ENCODE measurements at regions not wholly inside any gene's neighbourhood (a gene's known extent, or its start where the extent isn't known, plus 50 kb on each side); places are given as distances from the start of the nearest gene placed in this dataset.

DNA sequence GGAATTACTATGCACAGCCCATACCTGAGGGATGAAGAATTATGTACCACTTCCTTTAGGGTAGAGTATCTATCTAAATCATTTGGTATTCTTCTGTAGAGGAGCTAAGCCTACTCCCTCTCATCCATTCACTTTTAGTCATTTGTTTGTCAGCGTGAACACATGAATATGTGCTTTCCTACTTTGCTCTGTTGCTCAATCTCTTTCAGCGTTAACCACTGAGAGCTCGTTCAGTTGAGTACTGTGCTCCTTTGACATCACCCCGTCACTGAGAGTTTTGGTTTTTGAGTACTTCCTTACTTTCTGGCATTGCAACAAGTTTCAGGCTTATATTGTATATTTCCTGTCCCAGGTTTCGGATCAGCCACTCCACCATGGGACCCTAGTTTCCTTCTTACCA, 700.6 kb downstream of the NLGN4X start:
- no peak overlapping the region for H3K9ac ChIP-seq (ENCODE audit: extremely low read depth, low read length, poor library complexity, severe bottlenecking)
- H3K9me3 ChIP-seq (ENCODE audit: control insufficient read depth, low read length): no peaks in the 10 kb centered on the region
- H3K4me3 ChIP-seq (ENCODE audit: low read length): no peak overlapping the region
- no peak overlapping the region for H3K27ac Mint-ChIP-seq
- 93 to 100% methylated on average over 3 to 5 of the region's 5 CpGs for WGBS, 2 experiments (ENCODE audit: insufficient coverage in 1 of 2, insufficient read length in 1 of 2)
- H3K27me3 Mint-ChIP-seq (ENCODE audit: insufficient read depth): no peaks in the 10 kb centered on the region
- H3K36me3 Mint-ChIP-seq (ENCODE audit: low read depth): no peaks in the 10 kb centered on the region
- H3K4me1 ChIP-seq (ENCODE audit: control insufficient read depth, insufficient read depth, low read length): no peaks in the 10 kb centered on the region
- no peaks in the 10 kb centered on the region for H3K4me1 Mint-ChIP-seq
- no peak overlapping the region for H3K4me3 Mint-ChIP-seq
- no peaks in the 10 kb centered on the region for H3K9me3 Mint-ChIP-seq
- no peaks in the 10 kb centered on the region for H3K27me3 ChIP-seq (ENCODE audit: control insufficient read depth, insufficient read depth, low read length, poor library complexity, severe bottlenecking)
- H3K27ac ChIP-seq (ENCODE audit: low read depth, low read length): no peak overlapping the region
- no peak for DNase-seq
- H3K36me3 ChIP-seq (ENCODE audit: control insufficient read depth, insufficient read depth, low read length): no peaks in the 10 kb centered on the region
- TF ChIP-seq, protein P1, sequence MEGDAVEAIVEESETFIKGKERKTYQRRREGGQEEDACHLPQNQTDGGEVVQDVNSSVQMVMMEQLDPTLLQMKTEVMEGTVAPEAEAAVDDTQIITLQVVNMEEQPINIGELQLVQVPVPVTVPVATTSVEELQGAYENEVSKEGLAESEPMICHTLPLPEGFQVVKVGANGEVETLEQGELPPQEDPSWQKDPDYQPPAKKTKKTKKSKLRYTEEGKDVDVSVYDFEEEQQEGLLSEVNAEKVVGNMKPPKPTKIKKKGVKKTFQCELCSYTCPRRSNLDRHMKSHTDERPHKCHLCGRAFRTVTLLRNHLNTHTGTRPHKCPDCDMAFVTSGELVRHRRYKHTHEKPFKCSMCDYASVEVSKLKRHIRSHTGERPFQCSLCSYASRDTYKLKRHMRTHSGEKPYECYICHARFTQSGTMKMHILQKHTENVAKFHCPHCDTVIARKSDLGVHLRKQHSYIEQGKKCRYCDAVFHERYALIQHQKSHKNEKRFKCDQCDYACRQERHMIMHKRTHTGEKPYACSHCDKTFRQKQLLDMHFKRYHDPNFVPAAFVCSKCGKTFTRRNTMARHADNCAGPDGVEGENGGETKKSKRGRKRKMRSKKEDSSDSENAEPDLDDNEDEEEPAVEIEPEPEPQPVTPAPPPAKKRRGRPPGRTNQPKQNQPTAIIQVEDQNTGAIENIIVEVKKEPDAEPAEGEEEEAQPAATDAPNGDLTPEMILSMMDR (conservative IDR thresholded peaks at IDR 0.05): no peak

- no peaks in the 10 kb centered on the region for H3K9me3 Mint-ChIP-seq
- Histone ChIP-seq H3K9ac (ENCODE audit: extremely low read depth, low read length, poor library complexity, severe bottlenecking) (no peak overlapping the region), H3K27ac (ENCODE audit: low read depth, low read length) (no peak overlapping the region), H3K9me3 (ENCODE audit: control insufficient read depth, low read length) (no peaks in the 10 kb centered on the region), H3K27me3 (ENCODE audit: control insufficient read depth, insufficient read depth, low read length, poor library complexity, severe bottlenecking) (no peaks in the 10 kb centered on the region), H3K4me3 (ENCODE audit: low read length) (no peak overlapping the region), H3K4me1 (ENCODE audit: control insufficient read depth, insufficient read depth, low read length) (no peaks in the 10 kb centered on the region), H3K36me3 (ENCODE audit: control insufficient read depth, insufficient read depth, low read length) (no peaks in the 10 kb centered on the region)
- no peak overlapping the region for H3K4me3 Mint-ChIP-seq
- H3K27ac Mint-ChIP-seq: no peak overlapping the region
- TF ChIP-seq, protein P1 (conservative IDR thresholded peaks at IDR 0.05): no peak
- H3K36me3 Mint-ChIP-seq (ENCODE audit: low read depth): peaks cover 1% of the 10 kb centered on the region
- no peak for DNase-seq
- H3K4me1 Mint-ChIP-seq: no peaks in the 10 kb centered on the region
- WGBS, 2 experiments (ENCODE audit: insufficient coverage in 1 of 2, insufficient read length in 1 of 2): 73 to 100% methylated on average over 1 of the region's 2 CpGs
- no peaks in the 10 kb centered on the region for H3K27me3 Mint-ChIP-seq (ENCODE audit: insufficient read depth)
Measured at GRCh38 chrX:5526191-5526590, 702.5 kb downstream of the NLGN4X start.

DNA sequence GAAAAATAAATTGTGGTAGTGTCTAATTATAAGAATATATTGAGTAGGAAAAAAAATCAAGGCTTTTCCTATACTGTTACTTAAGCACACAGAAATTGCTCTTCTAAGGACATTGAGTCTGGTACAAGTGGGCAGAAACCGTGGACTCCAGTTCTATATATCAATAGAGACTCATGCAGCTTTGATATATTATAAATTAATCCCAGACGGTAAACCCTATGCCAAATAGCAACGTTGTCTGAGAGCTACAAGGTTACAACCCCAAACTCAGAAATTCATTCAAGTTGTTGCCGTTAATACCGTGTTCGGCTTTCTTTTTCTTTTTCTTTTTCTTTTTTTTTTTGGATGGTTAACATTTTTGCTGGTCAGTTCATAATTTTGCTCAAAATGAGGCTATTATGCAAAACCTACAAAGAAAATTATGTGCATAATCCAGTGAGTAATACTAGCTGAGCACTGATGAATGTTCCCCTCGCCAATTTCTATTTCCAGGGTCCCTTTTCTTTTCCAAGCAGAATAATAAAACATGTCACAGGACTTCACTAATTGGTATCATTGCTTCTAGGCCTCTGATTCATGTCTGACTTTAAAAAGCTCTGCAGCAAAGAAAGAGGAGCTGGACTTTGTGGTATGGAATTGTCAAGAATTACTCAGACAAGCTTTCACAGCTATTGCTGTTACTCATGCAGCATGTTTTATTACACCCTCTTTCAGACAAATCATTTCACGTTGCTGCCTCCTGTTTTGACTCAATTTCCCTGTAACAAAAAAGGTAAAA, 737.7 kb downstream of the NLGN4X start:
- Mint-ChIP-seq H3K36me3 (ENCODE audit: low read depth) (no peaks in the 10 kb centered on the region), H3K4me3 (no peak overlapping the region), H3K27ac (no peak overlapping the region), H3K4me1 (no peaks in the 10 kb centered on the region), H3K27me3 (ENCODE audit: insufficient read depth) (no peaks in the 10 kb centered on the region), H3K9me3 (peaks cover 6% of the 10 kb centered on the region)
- Histone ChIP-seq H3K4me1 (ENCODE audit: control insufficient read depth, insufficient read depth, low read length) (no peaks in the 10 kb centered on the region), H3K4me3 (ENCODE audit: low read length) (no peak overlapping the region), H3K9ac (ENCODE audit: extremely low read depth, low read length, poor library complexity, severe bottlenecking) (no peak overlapping the region), H3K9me3 (ENCODE audit: control insufficient read depth, low read length) (no peaks in the 10 kb centered on the region), H3K27ac (ENCODE audit: low read depth, low read length) (no peak overlapping the region), H3K27me3 (ENCODE audit: control insufficient read depth, insufficient read depth, low read length, poor library complexity, severe bottlenecking) (no peaks in the 10 kb centered on the region), H3K36me3 (ENCODE audit: control insufficient read depth, insufficient read depth, low read length) (no peaks in the 10 kb centered on the region)
- TF ChIP-seq, protein P1 (conservative IDR thresholded peaks at IDR 0.05): no peak
- DNase-seq: no peak
- 96% methylated on average over 8 of the region's 8 CpGs; no CpG with 5 or more reads in 1 of the 2 experiments for WGBS, 2 experiments (ENCODE audit: insufficient coverage in 1 of 2, insufficient read length in 1 of 2)
